Neural progenitor cell (in vitro differentiated cells): ENCODE measurements at regions not wholly inside any gene's neighbourhood (a gene's known extent, or its start where the extent isn't known, plus 50 kb on each side); places are given as distances from the start of the nearest gene placed in this dataset.

ENCODE experiments used
- DNase-seq: peaks from one replicate; pipeline ENCODE4 v3.0.0-alpha.2; 2016; ENCODE audit warnings: low spot score
- H2AFZ ChIP-seq: fragments of 200-600 bp; sonication (generic); replicated peaks from 2 replicates; pipeline ENCODE4 v1.6.1; 2016; ENCODE audit warnings: antibody characterized with exemption
- H3F3A ChIP-seq: fragments of 200-600 bp; sonication (generic); 2 replicates; pipeline ENCODE4 v1.6.1; 2016; ENCODE audit warnings: antibody characterized with exemption, low read depth
- H3K27ac ChIP-seq: fragments of 200-600 bp; sonication (generic); 2 replicates; pipeline ENCODE4 v1.5.1; 2016; ENCODE audit warnings: mild to moderate bottlenecking
- H3K27me3 ChIP-seq: fragments of 200-600 bp; sonication (generic); 2 replicates; pipeline ENCODE4 v1.6.1; 2016; ENCODE audit warnings: mild to moderate bottlenecking, moderate library complexity
- H3K36me3 ChIP-seq: fragments of 200-600 bp; sonication (generic); 2 replicates; pipeline ENCODE4 v1.5.1; 2016
- H3K4me1 ChIP-seq: fragments of 200-600 bp; sonication (generic); 2 replicates; pipeline ENCODE4 v1.6.1; 2016; ENCODE audit warnings: mixed run types
- H3K4me2 ChIP-seq: fragments of 200-600 bp; sonication (generic); 2 replicates; pipeline ENCODE4 v1.6.1; 2016
- H3K4me3 ChIP-seq: fragments of 200-600 bp; sonication (generic); 2 replicates; pipeline ENCODE4 v1.5.1; 2016
- H3K79me2 ChIP-seq: fragments of 200-600 bp; sonication (generic); 2 replicates; pipeline ENCODE4 v1.6.1; 2016; ENCODE audit warnings: low read depth
- H3K9ac ChIP-seq: fragments of 200-600 bp; sonication (generic); 2 replicates; pipeline ENCODE4 v1.6.1; 2016
- H3K9me3 ChIP-seq: fragments of 200-600 bp; sonication (generic); 2 replicates; pipeline ENCODE4 v1.5.1; 2016; ENCODE audit warnings: low read depth
- H4K20me1 ChIP-seq: fragments of 200-600 bp; sonication (generic); 2 replicates; pipeline ENCODE4 v1.6.1; 2016; ENCODE audit warnings: low read depth
- H3K27ac Mint-ChIP-seq: 3 replicates; pipeline ENCODE4 v1.8.0; 2021; ENCODE audit warnings: mixed read lengths
- H3K27me3 Mint-ChIP-seq: 2 replicates; pipeline ENCODE4 v1.8.0; 2022; ENCODE audit warnings: low read depth, mild to moderate bottlenecking, inconsistent platforms, moderate library complexity, mixed read lengths; ENCODE audit not compliant: insufficient read depth
- H3K36me3 Mint-ChIP-seq: 3 replicates; pipeline ENCODE4 v1.8.0; 2021; ENCODE audit warnings: mixed read lengths
- H3K4me1 Mint-ChIP-seq: 3 replicates; pipeline ENCODE4 v1.8.0; 2021; ENCODE audit warnings: mixed read lengths
- H3K4me3 Mint-ChIP-seq: 3 replicates; pipeline ENCODE4 v1.8.0; 2021; ENCODE audit warnings: mild to moderate bottlenecking, moderate library complexity, mixed read lengths
- H3K9me3 Mint-ChIP-seq: 3 replicates; pipeline ENCODE4 v1.8.0; 2020; ENCODE audit warnings: mixed read lengths
- CTCF ChIP-seq: fragments of 200-600 bp; sonication (generic); IDR thresholded peaks from 2 replicates; pipeline ENCODE4 v1.5.1; 2017; ENCODE audit warnings: antibody characterized with exemption, mild to moderate bottlenecking
- EZH2 ChIP-seq: fragments of 200-600 bp; sonication (generic); IDR thresholded peaks from 2 replicates; pipeline ENCODE4 v1.6.1; 2017; ENCODE audit warnings: antibody characterized with exemption, mild to moderate bottlenecking, moderate library complexity
- EZH2phosphoT487 ChIP-seq: fragments of 200-600 bp; sonication (generic); IDR thresholded peaks from 2 replicates; pipeline ENCODE4 v1.6.1; 2017; ENCODE audit warnings: antibody characterized with exemption

DNA sequence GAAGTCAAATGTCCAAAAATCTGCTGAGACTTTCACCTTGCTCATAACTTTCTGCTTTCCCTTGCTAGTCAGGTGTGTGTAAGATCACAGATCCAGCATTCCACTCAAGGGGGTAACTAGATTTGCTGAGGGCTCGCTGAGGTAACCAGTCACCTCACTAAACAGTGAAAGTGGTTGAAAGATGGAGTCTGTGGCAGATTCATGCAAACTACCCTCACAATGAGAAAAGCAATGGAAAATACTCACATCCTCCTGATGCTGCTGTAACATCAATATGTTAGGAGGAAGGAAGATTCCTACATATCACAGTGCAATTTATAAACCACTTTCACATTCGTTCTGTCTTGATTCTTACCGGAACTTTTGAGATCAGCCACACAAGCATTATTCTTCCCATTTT is 174.3 kb upstream of the BCL6 start:
- no peak for TF ChIP-seq EZH2phosphoT487
- TF ChIP-seq EZH2: no peak
- no peak for TF ChIP-seq CTCF
- Mint-ChIP-seq H3K36me3 (no peaks in the 10 kb centered on the region), H3K27me3 (no peaks in the 10 kb centered on the region), H3K27ac (no peak overlapping the region), H3K9me3 (peaks cover 7% of the 10 kb centered on the region), H3K4me3 (no peak overlapping the region), H3K4me1 (peaks cover 14% of the 10 kb centered on the region)
- Histone ChIP-seq H3K4me3 (no peak overlapping the region), H3K4me2 (no peak overlapping the region), H3K27me3 (no peaks in the 10 kb centered on the region), H3K27ac (no peak overlapping the region), H3K36me3 (peaks cover 2% of the 10 kb centered on the region), H3K79me2 (no peaks in the 10 kb centered on the region), H3K4me1 (peaks cover 2% of the 10 kb centered on the region), H4K20me1 (no peaks in the 10 kb centered on the region), H3K9me3 (no peaks in the 10 kb centered on the region), H2AFZ (no peak overlapping the region), H3F3A (no peaks in the 10 kb centered on the region), H3K9ac (no peak overlapping the region)
- DNase-seq: no peak

- no peak overlapping the region for H3K4me2 ChIP-seq
- Mint-ChIP-seq H3K4me3 (no peak overlapping the region), H3K36me3 (no peaks in the 10 kb centered on the region), H3K27ac (no peak overlapping the region), H3K9me3 (peaks cover 11% of the 10 kb centered on the region), H3K27me3 (no peaks in the 10 kb centered on the region), H3K4me1 (peaks cover 14% of the 10 kb centered on the region)
- no peaks in the 10 kb centered on the region for H3F3A ChIP-seq
- TF ChIP-seq EZH2phosphoT487 (no peak), EZH2 (no peak), CTCF (no peak)
- no peaks in the 10 kb centered on the region for H3K79me2 ChIP-seq
- no peak overlapping the region for H3K9ac ChIP-seq
- no peaks in the 10 kb centered on the region for H3K27me3 ChIP-seq
- H3K36me3 ChIP-seq: peaks cover 6% of the 10 kb centered on the region
- H3K4me1 ChIP-seq: peaks cover 2% of the 10 kb centered on the region
- H4K20me1 ChIP-seq: no peaks in the 10 kb centered on the region
- H2AFZ ChIP-seq: no peak overlapping the region
- no peak for DNase-seq
- no peak overlapping the region for H3K27ac ChIP-seq
- no peak overlapping the region for H3K4me3 ChIP-seq
- no peaks in the 10 kb centered on the region for H3K9me3 ChIP-seq
Measured at GRCh38 chr3:187920030-187920429, 174.8 kb upstream of the BCL6 start.

GRCh38 chr3:187920913-187921312 is 175.6 kb upstream of the BCL6 start:
- Histone ChIP-seq H3K9ac (no peak overlapping the region), H3K9me3 (no peaks in the 10 kb centered on the region), H2AFZ (no peak overlapping the region), H3K27ac (no peak overlapping the region), H3K36me3 (peaks cover 6% of the 10 kb centered on the region), H3K79me2 (no peaks in the 10 kb centered on the region), H3K27me3 (no peaks in the 10 kb centered on the region), H3K4me2 (no peak overlapping the region), H3F3A (no peaks in the 10 kb centered on the region), H3K4me3 (no peak overlapping the region), H4K20me1 (no peaks in the 10 kb centered on the region), H3K4me1 (peaks cover 2% of the 10 kb centered on the region)
- H3K9me3 Mint-ChIP-seq: peaks cover 11% of the 10 kb centered on the region
- H3K36me3 Mint-ChIP-seq: no peaks in the 10 kb centered on the region
- no peaks in the 10 kb centered on the region for H3K27me3 Mint-ChIP-seq
- no peak overlapping the region for H3K27ac Mint-ChIP-seq
- TF ChIP-seq CTCF (no peak), EZH2 (no peak), EZH2phosphoT487 (no peak)
- H3K4me1 Mint-ChIP-seq: peaks cover 10% of the 10 kb centered on the region
- no peak overlapping the region for H3K4me3 Mint-ChIP-seq
- no peak for DNase-seq
